IPS-NIHi7 (cell line): ENCODE measurements at regions not wholly inside any gene's neighbourhood (a gene's known extent, or its start where the extent isn't known, plus 50 kb on each side); places are given as distances from the start of the nearest gene placed in this dataset.

Experiments used
- DNase-seq: peaks from one replicate; pipeline ENCODE4 v3.0.0; 2012; ENCODE audit warnings: mixed read lengths; ENCODE audit errors: extremely low spot score

- no peak for DNase-seq
Measured at GRCh38 chr9:1473956-1474634, 423.9 kb downstream of the DMRT2 start.

- no peak for DNase-seq
Measured at GRCh38 chr9:1474671-1475070, 424.5 kb downstream of the DMRT2 start.

GRCh38 chr9:1490341-1491232, 440.4 kb downstream of the DMRT2 start:
- no peak for DNase-seq

- no peak for DNase-seq
Measured at GRCh38 chr9:1492156-1492555, 442.0 kb downstream of the DMRT2 start.

- no peak for DNase-seq
Measured at GRCh38 chr9:1495282-1496030, 445.3 kb downstream of the DMRT2 start.

- no peak for DNase-seq
Measured at GRCh38 chr9:1505489-1505888, 455.3 kb downstream of the DMRT2 start.

- no peak for DNase-seq
Measured at GRCh38 chr9:1510712-1511111, 460.6 kb downstream of the DMRT2 start.

- DNase-seq = no peak
Measured at GRCh38 chr9:1513105-1513504, 462.9 kb downstream of the DMRT2 start.

GRCh38 chr9:1514250-1514649, 464.1 kb downstream of the DMRT2 start:
- no peak for DNase-seq

- DNase-seq = no peak
Measured at GRCh38 chr9:1514776-1515363, 464.7 kb downstream of the DMRT2 start.

GRCh38 chr9:1515557-1515956, 465.4 kb downstream of the DMRT2 start:
- no peak for DNase-seq

- DNase-seq = no peak
Measured at GRCh38 chr9:1521547-1521946, 471.4 kb downstream of the DMRT2 start.

- DNase-seq = no peak
Measured at GRCh38 chr9:1522219-1522767, 472.1 kb downstream of the DMRT2 start.

- no peak for DNase-seq
Measured at GRCh38 chr9:1528456-1528855, 478.3 kb downstream of the DMRT2 start.

- no peak for DNase-seq
Measured at GRCh38 chr9:1530696-1531095, 480.5 kb downstream of the DMRT2 start.

GRCh38 chr9:1531424-1531823, 481.3 kb downstream of the DMRT2 start:
- DNase-seq = no peak

GRCh38 chr9:1532171-1532570, 482.0 kb downstream of the DMRT2 start:
- no peak for DNase-seq

GRCh38 chr9:1535051-1535450, 480.1 kb upstream of the SMARCA2 start:
- DNase-seq = no peak

GRCh38 chr9:1535599-1535998, 479.5 kb upstream of the SMARCA2 start:
- DNase-seq = no peak

- DNase-seq = no peak
Measured at GRCh38 chr9:1536522-1537170, 478.5 kb upstream of the SMARCA2 start.

GRCh38 chr9:1538301-1538700, 476.8 kb upstream of the SMARCA2 start:
- no peak for DNase-seq
